NCI-H82 treated with DMSO at 0.1 percent for 48 hours (cell line): ENCODE measurements at regions not wholly inside any gene's neighbourhood (a gene's known extent, or its start where the extent isn't known, plus 50 kb on each side); places are given as distances from the start of the nearest gene placed in this dataset.
"Not testable (repeated sequence)": the region's sequence is repeated elsewhere in the genome, so short reads cannot be mapped to it uniquely, and the experiment has no call there.

ENCODE experiments used
- DNase-seq: peaks from one replicate; lab custom pipeline; 2025; ENCODE audit not compliant: unreplicated experiment; lab: John Stamatoyannopoulos, UW

GRCh38 chr10:42883993-42884983 lies 101.7 kb downstream of the BMS1 start:
- no peak for DNase-seq

- DNase-seq, result no peak
Measured at GRCh38 chr10:42885491-42886270, 103.1 kb downstream of the BMS1 start.

GRCh38 chr10:42887734-42888503 lies 105.3 kb downstream of the BMS1 start:
- DNase-seq, result no peak

GRCh38 chr10:42888504-42889095 lies 106.0 kb downstream of the BMS1 start:
- DNase-seq, result no peak

- no peak for DNase-seq
Measured at GRCh38 chr10:42896735-42897134, 114.1 kb downstream of the BMS1 start.

GRCh38 chr10:42898037-42898960 lies 115.7 kb downstream of the BMS1 start:
- no peak for DNase-seq

- DNase-seq, result no peak
Measured at GRCh38 chr10:42899036-42899435, 116.4 kb downstream of the BMS1 start.

- not testable (repeated sequence) for DNase-seq
Measured at GRCh38 chr10:42900346-42900745, 117.8 kb downstream of the BMS1 start.

- DNase-seq, result no peak
Measured at GRCh38 chr10:42911359-42911758, 128.8 kb downstream of the BMS1 start.

- no peak for DNase-seq
Measured at GRCh38 chr10:42916974-42917373, 134.4 kb downstream of the BMS1 start.

GRCh38 chr10:42917821-42918220 lies 135.2 kb downstream of the BMS1 start:
- DNase-seq, result no peak

GRCh38 chr10:42921951-42922350 lies 139.4 kb downstream of the BMS1 start:
- no peak for DNase-seq

GRCh38 chr10:42924484-42924883 lies 141.9 kb downstream of the BMS1 start:
- no peak for DNase-seq

GRCh38 chr10:42926843-42927242 lies 144.2 kb downstream of the BMS1 start:
- peak; percentile 47 for DNase-seq

GRCh38 chr10:42928064-42928463 lies 145.5 kb downstream of the BMS1 start:
- no peak for DNase-seq

GRCh38 chr10:42929236-42929635 lies 146.6 kb downstream of the BMS1 start:
- DNase-seq, result no peak

- no peak for DNase-seq
Measured at GRCh38 chr10:42929993-42930392, 146.9 kb upstream of the RET start.

- DNase-seq, result no peak
Measured at GRCh38 chr10:42930516-42931192, 146.2 kb upstream of the RET start.

GRCh38 chr10:42932116-42932515 lies 144.8 kb upstream of the RET start:
- DNase-seq, result no peak
